ENCODE measurements at regions not wholly inside any gene's neighbourhood (a gene's known extent, or its start where the extent isn't known, plus 50 kb on each side); places are given as distances from the start of the nearest gene placed in this dataset.

DNA sequence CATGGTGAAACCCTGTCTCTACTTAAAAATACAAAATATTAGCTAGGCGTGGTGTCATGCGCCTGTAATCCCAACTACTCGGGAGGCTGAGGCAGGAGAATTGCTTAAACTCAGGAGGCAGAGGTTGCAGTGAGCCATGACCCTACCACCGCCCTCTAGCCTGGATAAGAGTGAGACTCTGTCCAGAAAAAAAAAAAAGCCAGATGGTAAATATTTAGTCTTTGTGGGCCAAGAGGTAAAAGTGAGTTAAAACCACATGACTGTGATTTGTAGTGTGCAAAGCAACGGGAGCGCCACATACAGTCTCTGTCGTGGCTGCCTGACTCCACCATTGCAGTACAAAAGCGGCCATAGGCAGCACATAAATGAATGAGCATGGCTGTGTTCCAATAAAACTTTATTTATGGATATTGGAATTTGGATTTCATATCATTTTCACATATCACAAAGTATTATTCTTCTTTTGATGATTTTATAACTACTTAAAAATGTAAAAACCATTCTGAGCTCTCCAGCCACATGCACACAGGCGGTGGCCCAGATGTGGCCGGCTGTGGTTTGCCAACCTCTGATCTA is 51.8 kb upstream of the CASZ1 start:
- DNase-seq (ENCODE audit: low spot score) = no peak

DNA sequence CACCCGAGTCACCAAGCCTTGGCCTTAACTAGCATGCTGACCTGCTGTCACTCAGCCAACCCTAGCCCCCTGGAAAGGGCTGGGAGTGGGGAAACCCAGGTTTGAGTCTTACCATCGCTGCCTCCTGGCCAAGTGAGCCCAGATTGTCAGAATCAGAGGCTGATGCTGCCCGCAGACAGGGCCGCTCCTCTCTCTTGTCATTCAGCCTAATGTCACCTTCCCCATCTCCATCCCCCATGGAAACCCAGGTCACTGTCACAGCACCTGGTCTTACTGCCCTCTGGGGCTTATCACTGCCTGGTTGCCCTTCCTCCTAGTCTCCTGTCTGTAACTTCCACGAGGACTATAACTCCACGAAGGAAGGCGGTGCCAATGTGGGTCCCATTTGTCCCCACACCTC is 53.6 kb upstream of the CASZ1 start:
- DNase-seq (ENCODE audit: low spot score) = no peak

DNA sequence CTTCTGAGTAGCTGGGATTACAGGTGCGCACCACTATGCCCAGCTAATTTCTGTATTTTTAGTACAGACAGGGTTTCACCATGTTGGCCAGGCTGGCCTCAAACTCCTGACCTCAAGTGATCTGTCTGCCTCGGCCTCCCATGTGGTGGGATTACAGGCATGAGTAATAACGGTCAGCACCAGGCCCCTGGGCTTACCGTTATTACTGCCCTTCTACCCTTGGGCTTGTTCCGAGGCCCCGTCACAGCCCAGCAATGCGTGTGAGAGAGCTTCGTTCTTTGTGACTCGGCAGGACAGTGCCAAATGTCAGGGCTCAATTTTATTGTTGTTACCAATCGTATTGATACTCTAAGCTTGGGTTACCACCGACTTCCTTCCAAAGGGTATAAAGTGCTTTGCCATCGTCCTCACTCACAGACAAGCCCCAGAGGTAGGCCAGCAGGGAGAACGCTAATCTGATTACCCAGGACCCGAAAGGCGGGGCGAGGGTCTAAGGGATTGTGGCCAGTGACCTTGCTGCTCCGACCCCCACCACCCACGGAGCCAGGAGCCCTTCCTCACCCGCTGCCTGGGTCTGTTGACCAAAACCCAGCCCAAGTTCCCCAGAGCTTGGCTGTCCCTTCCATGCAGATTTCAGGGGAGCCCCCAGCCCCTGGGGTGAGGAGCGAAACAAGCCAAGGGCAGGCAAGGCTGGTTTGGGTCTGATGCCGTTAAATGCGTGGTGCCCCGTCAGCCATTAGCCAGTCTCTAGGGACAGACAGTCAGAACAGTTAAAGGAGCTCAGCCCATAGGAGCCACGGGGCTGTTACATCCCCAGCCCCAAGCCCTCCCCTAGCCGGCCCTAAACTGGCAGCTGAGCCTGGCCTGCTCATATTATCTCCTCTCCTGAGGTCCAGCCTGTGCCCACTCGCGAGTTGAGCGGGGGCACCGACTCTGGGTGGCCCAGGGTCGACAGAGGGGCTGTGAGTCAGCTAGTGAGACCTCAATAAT is 54.9 kb upstream of the CASZ1 start:
- DNase-seq (ENCODE audit: low spot score) = no peak

DNA sequence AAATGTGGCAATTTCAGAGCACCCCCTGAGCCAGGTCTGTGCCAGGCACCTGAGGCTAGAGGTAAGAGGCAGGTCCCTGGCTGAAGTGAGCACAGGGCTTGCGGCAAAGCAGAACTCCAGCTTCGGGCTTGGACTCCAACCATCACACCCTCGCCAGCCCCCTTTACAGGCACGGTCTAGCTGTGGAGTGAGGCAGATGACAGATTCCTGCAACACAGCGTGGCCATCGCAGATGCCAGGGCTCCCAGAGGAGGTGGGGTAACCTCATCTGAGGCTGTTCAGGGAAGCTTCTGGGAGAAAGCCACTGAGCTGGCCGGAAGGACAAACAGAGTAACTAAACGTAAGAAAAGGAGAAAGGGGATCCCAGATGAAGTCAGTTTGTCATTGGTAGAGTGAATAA is 55.6 kb upstream of the CASZ1 start:
- no peak for DNase-seq (ENCODE audit: low spot score)

DNA sequence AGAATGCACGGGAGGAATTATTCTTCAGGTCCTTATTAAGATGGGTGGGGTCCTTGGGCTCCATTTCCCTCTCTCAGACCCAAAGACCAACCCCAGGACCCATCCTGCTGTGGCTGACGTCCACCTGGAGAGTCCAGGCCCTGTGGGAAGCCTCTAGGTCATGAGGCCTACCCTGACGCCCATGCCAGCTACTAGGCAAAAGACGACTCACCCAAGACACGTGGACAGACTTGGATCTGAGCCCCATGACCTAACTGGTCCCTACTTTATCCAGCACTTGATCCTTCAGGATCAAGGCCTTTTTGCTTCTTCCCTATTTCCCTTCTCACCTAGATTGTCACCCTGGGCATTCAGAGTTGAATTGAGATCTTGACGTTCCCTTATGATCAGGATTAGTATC is 56.0 kb upstream of the CASZ1 start:
- peak; percentile 14 for DNase-seq (ENCODE audit: low spot score)

DNA sequence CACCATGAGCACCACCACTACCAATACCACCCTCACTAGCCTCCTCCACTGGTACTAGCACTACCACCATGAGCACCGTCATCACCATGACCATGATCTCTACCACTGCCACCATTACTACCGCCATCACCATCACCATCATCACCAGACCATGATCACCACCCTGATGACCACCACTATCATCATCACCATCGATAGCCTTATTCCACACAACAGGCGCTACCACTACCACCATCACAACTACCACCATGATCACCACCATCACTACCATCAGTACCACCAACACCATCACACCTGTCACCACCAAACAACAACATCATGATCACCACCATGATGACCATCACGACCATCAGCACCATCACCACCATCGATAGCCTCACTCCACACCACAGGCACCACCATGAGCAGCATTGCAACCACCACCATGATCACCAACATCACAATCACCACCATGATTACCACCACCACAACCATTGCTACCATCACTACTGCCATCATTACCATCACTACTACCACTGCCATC is 56.6 kb upstream of the CASZ1 start:
- no peak for DNase-seq (ENCODE audit: low spot score)

DNA sequence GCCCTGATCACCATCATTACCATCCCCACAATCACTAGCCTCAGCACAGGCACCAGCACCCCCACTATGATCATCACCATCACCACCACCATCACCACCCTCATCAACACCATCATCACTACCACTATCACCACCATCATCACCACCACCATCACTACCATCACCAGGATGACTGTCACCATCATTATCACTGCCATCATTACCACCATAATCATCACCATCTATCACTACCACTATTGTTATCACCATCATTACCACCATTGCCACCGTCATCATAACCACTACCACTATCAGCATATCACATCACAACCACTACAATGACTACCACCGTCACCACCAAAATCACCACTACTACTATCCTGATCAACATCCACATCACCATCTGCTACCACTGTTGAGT is 57.3 kb upstream of the CASZ1 start:
- no peak for DNase-seq (ENCODE audit: low spot score)

DNA sequence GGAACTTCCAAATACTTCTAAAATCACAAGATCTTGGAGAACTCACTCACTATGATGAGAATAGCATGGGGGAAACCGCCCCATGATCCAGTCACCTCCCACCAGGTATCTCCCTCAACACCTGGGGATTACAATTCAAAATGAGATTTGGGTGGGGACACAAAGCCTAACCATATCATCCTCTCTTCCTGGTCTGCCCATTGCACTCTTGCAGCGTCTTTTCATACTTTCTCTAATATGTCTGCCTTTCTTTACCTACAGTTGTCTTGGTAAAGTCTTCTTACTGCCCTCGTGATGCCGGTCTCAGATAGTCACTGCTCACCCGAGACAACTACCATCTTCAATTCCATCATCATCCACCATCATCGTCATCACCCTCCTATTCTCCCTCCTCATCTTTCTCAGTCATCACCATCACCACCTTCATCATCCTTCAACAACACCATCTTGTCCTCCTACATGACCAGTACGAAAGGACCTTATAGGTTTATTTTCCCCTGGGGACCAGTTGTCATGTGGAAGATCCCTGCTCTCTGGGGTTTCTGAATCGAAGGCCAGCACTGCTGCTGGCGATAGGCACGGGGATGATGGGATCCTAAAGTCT is 58.5 kb upstream of the CASZ1 start:
- DNase-seq (ENCODE audit: low spot score) = no peak

DNA sequence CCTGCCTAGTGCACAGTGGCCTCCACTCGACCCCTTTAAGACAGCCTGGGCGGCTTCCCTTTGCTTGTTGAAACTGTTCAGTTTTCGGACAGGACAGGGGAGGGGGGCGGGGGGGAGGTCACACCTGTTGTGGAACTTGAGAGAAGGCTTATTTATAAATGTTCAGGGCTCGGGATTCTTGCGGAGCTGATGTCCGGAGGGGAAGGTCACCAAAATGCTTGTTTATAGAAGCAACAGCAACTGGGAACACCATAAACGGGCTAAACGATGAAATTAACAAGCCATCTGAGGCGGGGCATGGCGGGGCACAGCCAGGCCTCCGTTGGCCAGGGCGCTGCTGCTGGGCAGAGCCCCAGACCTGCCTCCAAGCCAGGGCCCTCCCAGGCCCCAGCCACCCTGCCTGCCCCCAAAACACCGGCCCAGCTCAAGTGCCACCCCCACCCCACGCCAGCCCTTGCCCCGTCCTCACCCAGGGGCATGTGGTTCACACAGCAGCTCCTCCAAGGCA is 59.8 kb upstream of the CASZ1 start:
- no peak for DNase-seq (ENCODE audit: low spot score)

DNA sequence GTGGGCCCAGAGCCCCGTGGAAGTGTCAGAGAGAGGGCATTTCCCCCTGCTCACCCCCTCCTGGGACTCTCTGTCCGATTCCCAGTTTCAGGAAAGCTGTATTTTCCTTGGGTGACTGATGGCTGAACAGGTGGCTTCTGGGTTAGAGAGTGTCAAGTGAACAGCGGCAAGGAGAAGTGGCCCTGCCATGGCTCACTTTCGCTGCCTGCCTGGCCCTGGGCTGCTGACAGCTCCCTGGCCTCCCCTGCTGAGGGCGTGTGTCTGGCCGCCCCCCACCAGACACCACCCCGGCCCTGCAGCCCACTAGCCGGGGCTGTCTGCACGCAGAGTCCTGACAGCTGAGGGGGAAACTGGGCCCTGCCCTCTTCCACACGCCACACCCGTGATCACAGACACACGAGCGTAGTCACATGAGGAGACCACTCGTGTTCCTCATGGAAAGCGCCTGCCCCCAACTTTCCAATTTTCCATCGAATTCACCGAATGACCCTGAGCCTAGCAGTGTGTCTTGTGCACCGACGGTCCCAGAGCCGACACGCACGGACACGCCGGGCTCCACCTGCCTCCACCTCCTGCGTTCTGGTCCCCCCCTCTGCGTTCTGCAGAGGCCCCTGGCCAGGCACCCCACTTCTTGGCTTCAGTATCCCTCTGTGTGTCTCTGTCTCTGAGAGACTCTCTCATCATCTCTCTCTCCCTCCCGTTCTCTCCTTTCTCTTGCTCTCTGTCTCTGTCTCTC is 60.6 kb upstream of the CASZ1 start:
- DNase-seq (ENCODE audit: low spot score) = no peak

DNA sequence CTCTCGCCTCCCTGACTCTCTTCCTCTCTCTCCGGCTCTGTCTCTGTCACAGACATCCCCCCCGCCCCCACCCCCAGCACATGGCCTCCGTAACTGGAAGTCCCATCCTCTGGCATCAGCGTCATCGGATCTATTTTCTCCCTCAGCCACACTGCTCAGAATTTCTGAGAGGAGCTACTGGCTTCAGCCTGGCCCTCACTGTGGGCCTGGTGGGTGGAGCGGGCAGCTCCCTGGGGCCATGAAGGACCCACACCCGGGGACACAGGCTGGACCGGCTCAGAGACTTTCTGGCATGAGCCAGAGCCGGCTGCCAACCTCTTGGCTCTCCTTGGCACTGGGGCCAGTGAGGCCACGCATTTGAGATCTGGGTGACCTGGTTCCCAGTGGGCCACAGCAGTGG is 61.2 kb upstream of the CASZ1 start:
- no peak for DNase-seq (ENCODE audit: low spot score)

DNA sequence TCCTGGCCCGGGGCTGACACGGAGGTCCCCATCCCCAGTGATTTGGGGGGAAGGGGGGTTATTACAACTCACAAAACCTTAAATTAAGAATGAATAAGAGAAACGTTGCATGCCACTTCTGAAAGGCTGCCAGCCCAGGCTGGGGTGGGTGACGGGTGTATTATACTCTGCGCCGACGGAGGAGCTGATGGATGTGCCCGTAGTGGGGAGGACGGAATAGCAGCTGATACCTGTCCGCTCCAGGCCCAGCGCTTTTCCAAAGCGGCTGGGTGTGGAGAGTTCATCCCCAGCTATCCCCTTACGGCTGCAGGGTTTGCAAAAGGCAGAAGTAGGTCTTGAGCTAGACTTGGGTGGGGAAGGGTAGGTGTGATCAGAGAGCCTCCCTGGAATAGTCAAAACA is 63.8 kb upstream of the CASZ1 start:
- DNase-seq (ENCODE audit: low spot score) = no peak

DNA sequence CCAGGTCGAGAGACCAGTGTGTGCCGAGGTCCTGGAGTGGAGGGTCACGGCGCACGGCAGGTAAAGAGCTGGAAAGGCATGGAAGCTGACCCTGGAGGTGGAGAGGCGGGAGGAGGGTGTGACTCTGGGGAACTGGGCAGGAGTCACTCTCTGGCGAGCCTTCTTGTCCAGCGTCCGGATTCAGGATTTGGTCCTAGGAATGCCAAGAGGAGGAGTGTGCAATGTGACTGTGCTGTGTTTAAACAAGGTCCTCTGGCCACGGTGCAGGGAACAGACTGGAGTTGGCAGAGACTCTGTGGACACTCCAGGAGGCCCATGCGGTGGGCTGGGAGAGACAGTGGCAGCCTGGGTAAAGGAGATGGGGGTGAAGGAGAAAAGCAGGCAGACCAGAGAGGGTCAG is 64.2 kb upstream of the CASZ1 start:
- DNase-seq (ENCODE audit: low spot score) = no peak

DNA sequence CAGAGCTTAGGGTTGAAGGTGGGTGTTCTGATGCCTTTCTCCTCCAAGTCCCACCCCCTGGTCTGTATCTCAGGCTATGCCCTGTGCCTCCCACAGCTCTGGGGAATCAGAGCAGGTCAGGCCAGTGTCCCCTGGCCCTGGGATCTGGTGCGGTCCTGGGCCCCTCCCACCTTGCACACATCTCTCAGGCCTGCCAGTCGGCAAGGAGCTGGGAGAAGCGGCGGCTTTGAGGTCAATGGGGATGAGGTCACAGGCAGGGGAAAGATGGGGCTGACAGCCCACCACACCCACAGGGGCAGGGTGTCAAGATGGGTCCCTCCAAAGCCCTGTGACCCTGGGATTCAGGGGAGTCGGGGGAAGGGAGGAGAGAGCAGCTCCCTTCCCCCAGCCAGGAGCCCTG is 65.4 kb upstream of the CASZ1 start:
- DNase-seq (ENCODE audit: low spot score) = no peak

DNA sequence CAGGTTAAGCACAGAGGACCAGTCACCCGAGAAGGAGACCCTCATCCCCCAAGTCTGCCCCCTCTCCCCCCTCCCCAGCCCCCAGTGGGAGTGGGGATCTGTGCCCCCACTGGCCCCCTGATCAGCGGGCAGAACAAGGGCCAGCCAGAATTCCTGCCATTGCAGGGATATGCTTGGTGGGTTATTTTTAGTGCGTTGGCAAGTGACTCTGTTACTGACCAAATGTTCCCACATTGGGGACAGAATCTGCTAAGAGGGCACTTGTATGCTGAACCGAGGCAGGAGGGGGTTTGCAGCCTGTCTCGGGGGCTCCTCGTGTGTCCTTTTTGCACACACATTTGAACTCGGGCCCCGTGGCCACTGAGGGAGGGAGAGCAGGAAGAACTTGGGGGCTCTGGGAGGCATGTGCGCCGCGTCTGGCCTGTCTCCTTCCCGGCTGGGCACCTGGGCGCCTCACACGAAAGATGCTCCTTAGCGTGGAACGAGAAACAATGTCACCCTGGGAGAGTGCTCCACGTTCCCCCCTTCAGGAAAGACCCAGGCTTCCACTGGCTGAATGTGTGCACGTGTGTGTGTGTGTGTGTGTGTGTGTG is 66.4 kb upstream of the CASZ1 start:
- DNase-seq (ENCODE audit: low spot score) = no peak

DNA sequence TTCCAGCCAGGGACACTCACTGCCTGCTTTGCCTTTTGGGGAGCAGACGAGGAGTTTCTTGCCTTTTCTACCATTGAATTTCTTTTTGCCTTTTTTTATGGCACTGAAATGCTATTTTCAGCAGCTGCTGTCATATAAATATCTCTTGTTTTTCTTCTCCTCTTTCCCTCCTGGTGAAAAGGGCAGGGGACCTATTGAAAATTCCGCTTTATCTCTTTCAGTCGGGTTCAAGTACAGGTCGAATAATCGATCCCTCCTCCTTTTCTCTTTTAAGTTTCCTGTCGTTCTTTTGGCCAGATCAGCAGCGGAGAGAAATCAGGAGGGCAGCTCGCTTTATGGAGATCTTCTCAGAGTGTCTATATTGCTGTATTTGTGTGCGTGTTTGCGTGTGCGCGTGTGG is 67.4 kb upstream of the CASZ1 start:
- DNase-seq (ENCODE audit: low spot score) = no peak

DNA sequence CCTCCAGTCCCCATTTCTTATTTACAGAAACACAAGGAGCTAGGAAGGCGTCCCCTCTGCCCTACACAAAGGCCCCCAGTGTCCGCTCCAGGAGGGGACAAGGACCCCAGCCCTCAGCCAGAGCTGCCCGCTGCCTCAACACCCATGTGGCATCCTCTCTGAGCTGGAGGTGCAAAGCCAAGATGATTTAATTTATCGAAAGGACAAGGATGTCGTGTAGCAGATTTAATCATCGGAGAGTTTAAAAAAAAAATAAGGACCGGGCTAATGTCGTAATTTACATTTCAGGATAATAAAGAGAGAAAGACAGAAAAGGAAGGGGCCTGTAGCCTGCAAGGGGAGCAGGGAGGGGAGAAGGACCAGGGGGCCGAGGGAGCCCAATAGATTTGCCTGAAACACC is 68.3 kb upstream of the CASZ1 start:
- DNase-seq (ENCODE audit: low spot score) = no peak

DNA sequence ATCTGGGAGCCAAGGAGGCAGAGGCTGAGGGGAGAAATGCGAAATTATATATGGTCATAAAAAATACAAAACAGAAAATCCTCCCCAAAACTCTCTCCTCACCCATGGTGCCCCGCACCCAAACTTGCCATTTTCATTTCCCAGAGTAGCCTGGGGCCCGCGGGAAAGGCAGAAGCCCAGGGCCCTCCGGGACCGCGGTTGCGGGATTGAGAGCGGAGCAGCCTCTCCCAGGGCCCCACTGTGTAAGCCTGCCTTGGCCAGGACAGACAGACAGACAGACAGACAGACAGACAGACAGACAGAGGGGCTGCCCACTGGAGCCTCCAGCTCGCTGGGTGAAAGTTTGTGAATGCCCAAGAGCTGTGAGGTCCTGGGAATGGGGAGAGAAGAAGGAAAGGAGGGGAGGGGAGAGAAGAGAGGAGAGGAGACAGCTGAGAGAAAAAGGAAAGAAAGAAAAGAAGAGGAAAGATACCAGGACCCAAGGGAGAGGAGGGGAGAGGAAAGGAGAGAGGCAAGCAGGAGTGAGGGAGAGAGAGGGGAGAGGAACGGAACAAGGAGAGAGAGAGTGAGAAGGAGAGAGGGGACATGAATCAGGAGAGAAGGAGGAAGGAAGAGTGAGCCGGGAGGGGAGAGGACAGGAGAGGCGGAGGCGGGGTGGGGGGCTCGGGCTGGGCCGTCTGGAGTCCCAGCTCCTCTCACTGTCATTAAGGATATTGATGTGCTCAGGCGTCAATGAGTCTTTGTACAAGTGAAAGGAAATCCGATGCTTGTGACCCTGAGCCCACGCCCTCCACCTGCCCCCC is 69.3 kb upstream of the CASZ1 start:
- DNase-seq (ENCODE audit: low spot score) = no peak

DNA sequence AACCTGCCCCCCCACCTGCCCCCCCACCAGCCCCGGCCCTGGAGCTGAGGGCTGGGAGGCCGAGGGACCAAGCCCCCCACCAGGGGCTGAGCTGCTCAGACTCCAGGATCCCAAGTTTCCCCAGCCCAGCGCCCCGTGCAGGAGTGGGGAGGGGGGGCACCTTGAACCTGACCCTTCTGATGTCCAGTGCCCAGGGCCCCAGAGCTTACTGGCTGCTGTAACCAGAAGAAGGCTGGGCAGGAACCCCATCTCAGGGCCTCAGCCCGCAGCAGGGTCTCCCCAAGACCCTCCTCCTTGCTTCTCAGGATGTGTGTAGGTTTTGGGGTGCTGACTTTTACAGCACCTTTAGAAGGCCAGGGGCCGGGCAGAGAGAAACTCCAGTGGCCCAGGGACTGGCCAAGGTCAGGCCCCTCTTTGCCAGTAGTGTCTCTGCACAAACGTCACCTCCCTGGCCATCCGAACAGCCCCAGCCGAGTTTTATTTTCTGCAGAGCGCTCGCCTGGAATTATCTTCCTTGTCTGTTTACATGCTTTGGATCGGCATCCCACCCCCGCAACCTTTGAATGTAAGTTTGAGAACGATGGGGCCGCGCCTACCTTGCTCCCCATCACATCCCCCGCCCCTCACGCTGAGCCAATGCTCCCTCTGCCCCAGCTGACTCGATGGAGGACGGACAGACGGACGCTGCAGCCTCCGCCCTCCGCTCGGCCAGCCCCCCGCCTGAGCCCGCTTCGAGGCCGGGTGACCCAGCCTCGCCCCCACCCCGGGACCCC is 70.1 kb upstream of the CASZ1 start:
- no peak for DNase-seq (ENCODE audit: low spot score)

DNA sequence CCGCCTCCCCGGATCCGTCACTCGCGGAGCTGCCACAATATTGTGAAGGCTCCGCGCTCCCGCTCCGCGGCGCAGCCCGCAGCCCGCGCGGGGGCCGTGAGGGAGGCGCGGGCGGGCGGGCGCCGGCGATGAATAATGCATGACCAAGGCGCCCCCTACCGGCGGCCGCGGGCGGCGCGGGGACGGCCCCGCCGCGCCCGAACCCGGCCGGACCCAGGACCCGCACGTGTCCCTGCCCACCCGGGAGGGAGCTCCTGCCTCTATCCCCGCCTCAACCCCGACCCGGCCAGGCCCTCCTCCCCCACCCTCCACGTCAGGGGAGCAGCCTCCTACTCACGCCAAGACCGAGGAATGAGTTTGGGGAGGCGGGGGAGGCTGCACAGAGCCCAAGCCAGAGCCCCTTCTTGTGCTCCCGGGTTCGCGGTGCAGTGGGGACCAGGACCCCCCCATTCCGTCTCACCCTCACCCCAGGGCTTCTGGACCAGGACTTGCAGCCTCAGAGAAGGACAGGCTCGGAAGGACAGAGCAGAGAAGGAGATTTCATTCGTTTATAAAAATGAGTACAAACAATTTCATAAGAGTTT is 70.8 kb upstream of the CASZ1 start:
- peak; percentile 70 for DNase-seq (ENCODE audit: low spot score)

All from AG08395 (cell line).